WTC11 (cell line): ENCODE measurements at regions not wholly inside any gene's neighbourhood (a gene's known extent, or its start where the extent isn't known, plus 50 kb on each side); places are given as distances from the start of the nearest gene placed in this dataset.

ENCODE experiments used
- ATAC-seq: fragments of 200-7000 bp; cut with Tn5 transposase; 2 replicates; pipeline ENCODE4 v1.10.0; 2021; ENCODE audit warnings: mild to moderate bottlenecking, moderate library complexity
- CTCF ChIA-PET: fragments of 300-600 bp; sonication (Branson Sonifier 250); formaldehyde crosslinking; loops from one replicate; lab custom pipeline; 2021; ENCODE audit warnings: antibody characterized with exemption; lab: Charles Lee
- POLR2A ChIA-PET: fragments of 350-600 bp; sonication (Branson Sonifier 250); formaldehyde crosslinking; loops from one replicate; lab custom pipeline; 2021; ENCODE audit warnings: antibody characterized with exemption; lab: Charles Lee
- DNase-seq: peaks from one replicate; pipeline ENCODE4 v3.0.0; 2021; ENCODE audit warnings: low spot score
- H3K27ac Mint-ChIP-seq: 2 replicates; pipeline ENCODE4 v1.8.0; 2021; ENCODE audit warnings: mixed read lengths
- H3K27me3 Mint-ChIP-seq: 2 replicates; pipeline ENCODE4 v1.8.0; 2021; ENCODE audit warnings: low read depth, mild to moderate bottlenecking, moderate library complexity, mixed read lengths
- H3K36me3 Mint-ChIP-seq: 2 replicates; pipeline ENCODE4 v1.8.0; 2021; ENCODE audit warnings: mixed read lengths
- H3K4me1 Mint-ChIP-seq: 2 replicates; pipeline ENCODE4 v1.8.0; 2022; ENCODE audit warnings: mixed read lengths
- H3K4me3 Mint-ChIP-seq: 2 replicates; pipeline ENCODE4 v1.8.0; 2021; ENCODE audit warnings: mild to moderate bottlenecking, moderate library complexity, mixed read lengths
- H3K9me3 Mint-ChIP-seq: 2 replicates; pipeline ENCODE4 v1.8.0; 2021; ENCODE audit warnings: mixed read lengths
- ATF1 ChIP-seq: sonication (generic); formaldehyde crosslinking; IDR thresholded peaks from 2 replicates; pipeline ENCODE4 v1.8.1; 2023; ENCODE audit warnings: mild to moderate bottlenecking, moderate library complexity, missing genetic modification reagents
- ESRRA ChIP-seq: sonication (generic); formaldehyde crosslinking; IDR thresholded peaks from 2 replicates; pipeline ENCODE4 v1.8.1; 2022; ENCODE audit warnings: mild to moderate bottlenecking, missing genetic modification reagents, borderline replicate concordance
- GRHL2 ChIP-seq: fragments of 250-450 bp; sonication (Bioruptor Pico); IDR thresholded peaks from 2 replicates; pipeline ENCODE4 v1.8.0; 2022; ENCODE audit warnings: mild to moderate bottlenecking, moderate library complexity; ENCODE audit not compliant: insufficient replicate concordance, severe bottlenecking
- GTF2I ChIP-seq: fragments of 250-450 bp; sonication (Bioruptor Pico); conservative IDR thresholded peaks from 2 replicates; pipeline ENCODE4 v1.4.0; 2021; ENCODE audit warnings: mild to moderate bottlenecking
- JUN ChIP-seq: sonication (generic); formaldehyde crosslinking; IDR thresholded peaks from 2 replicates; pipeline ENCODE4 v1.8.0; 2023; ENCODE audit warnings: mild to moderate bottlenecking, missing genetic modification reagents
- ZNF232 ChIP-seq: sonication (generic); formaldehyde crosslinking; IDR thresholded peaks from 2 replicates; pipeline ENCODE4 v1.8.0; 2022; ENCODE audit warnings: mild to moderate bottlenecking, missing genetic modification reagents
- ZNF317 ChIP-seq: sonication (generic); formaldehyde crosslinking; IDR thresholded peaks from 2 replicates; pipeline ENCODE4 v1.8.1; 2023; ENCODE audit warnings: low read depth, mild to moderate bottlenecking, moderate library complexity, missing genetic modification reagents, borderline replicate concordance
- ZNF416 ChIP-seq: fragments of 250-450 bp; sonication (Bioruptor Pico); IDR thresholded peaks from 2 replicates; pipeline ENCODE4 v1.9.0; 2021; ENCODE audit warnings: mild to moderate bottlenecking, inconsistent platforms
- TF ChIP-seq, protein P1 (sequence below): sonication (generic); formaldehyde crosslinking; IDR thresholded peaks from 2 replicates; pipeline ENCODE4 v1.8.1; 2022; ENCODE audit warnings: low read depth, mild to moderate bottlenecking, moderate library complexity, missing genetic modification reagents, borderline replicate concordance
- TF ChIP-seq, protein P2 (sequence below): sonication (generic); formaldehyde crosslinking; IDR thresholded peaks from 2 replicates; pipeline ENCODE4 v1.8.1; 2022; ENCODE audit warnings: missing genetic modification reagents, borderline replicate concordance
- TF ChIP-seq, protein P3 (sequence below): sonication (generic); formaldehyde crosslinking; IDR thresholded peaks from 2 replicates; pipeline ENCODE4 v1.8.1; 2023; ENCODE audit warnings: mild to moderate bottlenecking, missing genetic modification reagents, borderline replicate concordance
- TF ChIP-seq, protein P4 (sequence below): sonication (generic); formaldehyde crosslinking; IDR thresholded peaks from 2 replicates; pipeline ENCODE4 v1.8.1; 2022; ENCODE audit warnings: mild to moderate bottlenecking, missing genetic modification reagents, moderate library complexity, borderline replicate concordance
- TF ChIP-seq, protein P5 (sequence below): sonication (generic); formaldehyde crosslinking; IDR thresholded peaks from 2 replicates; pipeline ENCODE4 v1.8.0; 2022; ENCODE audit warnings: missing genetic modification reagents

DNA sequence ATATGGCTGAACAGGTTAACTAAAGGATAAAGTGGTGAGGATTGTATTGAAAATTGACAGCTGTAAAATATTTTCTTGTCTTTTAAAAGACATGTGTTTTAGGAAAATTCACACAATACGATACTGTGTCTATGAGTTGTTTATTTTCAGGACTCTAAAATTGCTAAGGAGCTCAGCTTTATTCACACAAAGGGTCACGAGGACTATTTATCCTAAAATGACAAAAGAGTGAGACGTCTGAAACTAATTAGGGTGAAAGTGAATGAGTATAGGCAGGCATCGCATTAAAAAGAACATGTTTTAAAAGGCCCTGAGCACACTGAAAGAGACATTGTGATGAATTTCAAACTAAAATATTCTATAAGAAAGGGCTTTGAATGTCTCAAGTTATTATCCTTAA, 304.7 kb downstream of the SH2D1A start:
- POLR2A ChIA-PET, result no interaction called here
- Mint-ChIP-seq H3K27ac (no peak overlapping the region), H3K4me3 (no peak overlapping the region), H3K36me3 (no peaks in the 10 kb centered on the region), H3K4me1 (peaks cover 31% of the 10 kb centered on the region), H3K27me3 (no peaks in the 10 kb centered on the region), H3K9me3 (no peaks in the 10 kb centered on the region)
- no peak for ATAC-seq
- no peak for TF ChIP-seq GTF2I (CRISPR knock-in tag)
- TF ChIP-seq JUN (CRISPR knock-in tag), result no peak
- TF ChIP-seq, protein P1, sequence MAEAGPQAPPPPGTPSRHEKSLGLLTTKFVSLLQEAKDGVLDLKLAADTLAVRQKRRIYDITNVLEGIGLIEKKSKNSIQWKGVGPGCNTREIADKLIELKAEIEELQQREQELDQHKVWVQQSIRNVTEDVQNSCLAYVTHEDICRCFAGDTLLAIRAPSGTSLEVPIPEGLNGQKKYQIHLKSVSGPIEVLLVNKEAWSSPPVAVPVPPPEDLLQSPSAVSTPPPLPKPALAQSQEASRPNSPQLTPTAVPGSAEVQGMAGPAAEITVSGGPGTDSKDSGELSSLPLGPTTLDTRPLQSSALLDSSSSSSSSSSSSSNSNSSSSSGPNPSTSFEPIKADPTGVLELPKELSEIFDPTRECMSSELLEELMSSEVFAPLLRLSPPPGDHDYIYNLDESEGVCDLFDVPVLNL (CRISPR knock-in tag), result no peak
- TF ChIP-seq, protein P2, sequence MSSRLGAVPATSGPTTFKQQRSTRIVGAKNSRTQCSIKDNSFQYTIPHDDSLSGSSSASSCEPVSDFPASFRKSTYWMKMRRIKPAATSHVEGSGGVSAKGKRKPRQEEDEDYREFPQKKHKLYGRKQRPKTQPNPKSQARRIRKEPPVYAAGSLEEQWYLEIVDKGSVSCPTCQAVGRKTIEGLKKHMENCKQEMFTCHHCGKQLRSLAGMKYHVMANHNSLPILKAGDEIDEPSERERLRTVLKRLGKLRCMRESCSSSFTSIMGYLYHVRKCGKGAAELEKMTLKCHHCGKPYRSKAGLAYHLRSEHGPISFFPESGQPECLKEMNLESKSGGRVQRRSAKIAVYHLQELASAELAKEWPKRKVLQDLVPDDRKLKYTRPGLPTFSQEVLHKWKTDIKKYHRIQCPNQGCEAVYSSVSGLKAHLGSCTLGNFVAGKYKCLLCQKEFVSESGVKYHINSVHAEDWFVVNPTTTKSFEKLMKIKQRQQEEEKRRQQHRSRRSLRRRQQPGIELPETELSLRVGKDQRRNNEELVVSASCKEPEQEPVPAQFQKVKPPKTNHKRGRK, result no peak
- no peak for TF ChIP-seq GRHL2 (CRISPR knock-in tag)
- no peak for TF ChIP-seq ZNF416
- no peak for TF ChIP-seq ZNF232 (CRISPR knock-in tag)
- TF ChIP-seq, protein P3, sequence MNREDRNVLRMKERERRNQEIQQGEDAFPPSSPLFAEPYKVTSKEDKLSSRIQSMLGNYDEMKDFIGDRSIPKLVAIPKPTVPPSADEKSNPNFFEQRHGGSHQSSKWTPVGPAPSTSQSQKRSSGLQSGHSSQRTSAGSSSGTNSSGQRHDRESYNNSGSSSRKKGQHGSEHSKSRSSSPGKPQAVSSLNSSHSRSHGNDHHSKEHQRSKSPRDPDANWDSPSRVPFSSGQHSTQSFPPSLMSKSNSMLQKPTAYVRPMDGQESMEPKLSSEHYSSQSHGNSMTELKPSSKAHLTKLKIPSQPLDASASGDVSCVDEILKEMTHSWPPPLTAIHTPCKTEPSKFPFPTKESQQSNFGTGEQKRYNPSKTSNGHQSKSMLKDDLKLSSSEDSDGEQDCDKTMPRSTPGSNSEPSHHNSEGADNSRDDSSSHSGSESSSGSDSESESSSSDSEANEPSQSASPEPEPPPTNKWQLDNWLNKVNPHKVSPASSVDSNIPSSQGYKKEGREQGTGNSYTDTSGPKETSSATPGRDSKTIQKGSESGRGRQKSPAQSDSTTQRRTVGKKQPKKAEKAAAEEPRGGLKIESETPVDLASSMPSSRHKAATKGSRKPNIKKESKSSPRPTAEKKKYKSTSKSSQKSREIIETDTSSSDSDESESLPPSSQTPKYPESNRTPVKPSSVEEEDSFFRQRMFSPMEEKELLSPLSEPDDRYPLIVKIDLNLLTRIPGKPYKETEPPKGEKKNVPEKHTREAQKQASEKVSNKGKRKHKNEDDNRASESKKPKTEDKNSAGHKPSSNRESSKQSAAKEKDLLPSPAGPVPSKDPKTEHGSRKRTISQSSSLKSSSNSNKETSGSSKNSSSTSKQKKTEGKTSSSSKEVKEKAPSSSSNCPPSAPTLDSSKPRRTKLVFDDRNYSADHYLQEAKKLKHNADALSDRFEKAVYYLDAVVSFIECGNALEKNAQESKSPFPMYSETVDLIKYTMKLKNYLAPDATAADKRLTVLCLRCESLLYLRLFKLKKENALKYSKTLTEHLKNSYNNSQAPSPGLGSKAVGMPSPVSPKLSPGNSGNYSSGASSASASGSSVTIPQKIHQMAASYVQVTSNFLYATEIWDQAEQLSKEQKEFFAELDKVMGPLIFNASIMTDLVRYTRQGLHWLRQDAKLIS (CRISPR knock-in tag), result no peak
- no peak for TF ChIP-seq ATF1 (CRISPR knock-in tag)
- TF ChIP-seq ZNF317 (CRISPR knock-in tag), result no peak
- no peak for TF ChIP-seq ESRRA
- TF ChIP-seq, protein P4, sequence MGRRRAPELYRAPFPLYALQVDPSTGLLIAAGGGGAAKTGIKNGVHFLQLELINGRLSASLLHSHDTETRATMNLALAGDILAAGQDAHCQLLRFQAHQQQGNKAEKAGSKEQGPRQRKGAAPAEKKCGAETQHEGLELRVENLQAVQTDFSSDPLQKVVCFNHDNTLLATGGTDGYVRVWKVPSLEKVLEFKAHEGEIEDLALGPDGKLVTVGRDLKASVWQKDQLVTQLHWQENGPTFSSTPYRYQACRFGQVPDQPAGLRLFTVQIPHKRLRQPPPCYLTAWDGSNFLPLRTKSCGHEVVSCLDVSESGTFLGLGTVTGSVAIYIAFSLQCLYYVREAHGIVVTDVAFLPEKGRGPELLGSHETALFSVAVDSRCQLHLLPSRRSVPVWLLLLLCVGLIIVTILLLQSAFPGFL (CRISPR knock-in tag), result no peak
- TF ChIP-seq, protein P5, sequence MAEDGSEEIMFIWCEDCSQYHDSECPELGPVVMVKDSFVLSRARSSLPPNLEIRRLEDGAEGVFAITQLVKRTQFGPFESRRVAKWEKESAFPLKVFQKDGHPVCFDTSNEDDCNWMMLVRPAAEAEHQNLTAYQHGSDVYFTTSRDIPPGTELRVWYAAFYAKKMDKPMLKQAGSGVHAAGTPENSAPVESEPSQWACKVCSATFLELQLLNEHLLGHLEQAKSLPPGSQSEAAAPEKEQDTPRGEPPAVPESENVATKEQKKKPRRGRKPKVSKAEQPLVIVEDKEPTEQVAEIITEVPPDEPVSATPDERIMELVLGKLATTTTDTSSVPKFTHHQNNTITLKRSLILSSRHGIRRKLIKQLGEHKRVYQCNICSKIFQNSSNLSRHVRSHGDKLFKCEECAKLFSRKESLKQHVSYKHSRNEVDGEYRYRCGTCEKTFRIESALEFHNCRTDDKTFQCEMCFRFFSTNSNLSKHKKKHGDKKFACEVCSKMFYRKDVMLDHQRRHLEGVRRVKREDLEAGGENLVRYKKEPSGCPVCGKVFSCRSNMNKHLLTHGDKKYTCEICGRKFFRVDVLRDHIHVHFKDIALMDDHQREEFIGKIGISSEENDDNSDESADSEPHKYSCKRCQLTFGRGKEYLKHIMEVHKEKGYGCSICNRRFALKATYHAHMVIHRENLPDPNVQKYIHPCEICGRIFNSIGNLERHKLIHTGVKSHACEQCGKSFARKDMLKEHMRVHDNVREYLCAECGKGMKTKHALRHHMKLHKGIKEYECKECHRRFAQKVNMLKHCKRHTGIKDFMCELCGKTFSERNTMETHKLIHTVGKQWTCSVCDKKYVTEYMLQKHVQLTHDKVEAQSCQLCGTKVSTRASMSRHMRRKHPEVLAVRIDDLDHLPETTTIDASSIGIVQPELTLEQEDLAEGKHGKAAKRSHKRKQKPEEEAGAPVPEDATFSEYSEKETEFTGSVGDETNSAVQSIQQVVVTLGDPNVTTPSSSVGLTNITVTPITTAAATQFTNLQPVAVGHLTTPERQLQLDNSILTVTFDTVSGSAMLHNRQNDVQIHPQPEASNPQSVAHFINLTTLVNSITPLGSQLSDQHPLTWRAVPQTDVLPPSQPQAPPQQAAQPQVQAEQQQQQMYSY, result no peak
- CTCF ChIA-PET, result no interaction called here
- no peak for DNase-seq
